Activated CD4-positive, alpha-beta T cell treated with anti-CD3 and anti-CD28 coated beads for 4 hours (primary cell): ENCODE measurements at regions not wholly inside any gene's neighbourhood (a gene's known extent, or its start where the extent isn't known, plus 50 kb on each side); places are given as distances from the start of the nearest gene placed in this dataset.
A peak's percentile ranks its signal among the peaks of the same experiment; 100 is the strongest.

Experiments used
- DNase-seq, 2 donors: peaks; one replicate each; pipeline ENCODE4 v3.0.0-alpha.2; 2020

DNA sequence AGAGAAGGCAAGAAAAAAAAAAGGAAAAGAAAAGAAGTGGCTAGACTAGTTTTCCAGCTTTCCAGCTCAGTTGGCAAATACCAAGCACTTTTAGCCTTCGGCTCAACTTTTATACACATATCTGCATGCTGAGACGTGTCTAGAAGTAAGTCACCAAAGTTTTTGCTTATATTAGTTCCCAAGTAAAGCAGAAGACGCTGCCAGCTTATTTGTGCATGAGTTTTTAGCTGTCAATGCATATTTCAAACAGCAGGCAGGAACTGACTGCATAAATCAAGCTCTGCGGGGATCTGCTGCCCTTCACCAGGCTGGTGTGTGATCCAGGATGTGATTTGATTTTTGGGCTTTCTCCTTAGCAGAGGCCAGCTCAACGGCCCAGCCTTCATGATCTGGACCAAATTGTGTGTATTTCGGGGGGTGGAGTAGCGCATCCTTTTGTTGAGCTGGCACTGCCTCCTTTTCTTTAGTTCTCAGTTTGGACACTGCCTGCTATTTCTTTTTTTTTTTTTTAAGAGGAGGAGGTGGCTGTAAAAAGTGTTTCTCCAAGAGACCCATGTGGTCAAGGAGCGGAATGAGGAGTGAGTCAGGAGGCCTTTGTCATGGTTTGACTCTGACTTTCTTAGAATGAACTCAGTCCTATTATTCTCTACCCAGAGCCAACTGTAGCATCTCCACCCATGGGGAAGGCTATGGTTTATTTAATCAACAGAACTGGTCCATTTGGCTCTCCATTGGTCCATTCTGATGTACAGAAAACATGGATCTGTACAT lies 162.6 kb upstream of the XYLT1 start:
- no peak for DNase-seq

DNA sequence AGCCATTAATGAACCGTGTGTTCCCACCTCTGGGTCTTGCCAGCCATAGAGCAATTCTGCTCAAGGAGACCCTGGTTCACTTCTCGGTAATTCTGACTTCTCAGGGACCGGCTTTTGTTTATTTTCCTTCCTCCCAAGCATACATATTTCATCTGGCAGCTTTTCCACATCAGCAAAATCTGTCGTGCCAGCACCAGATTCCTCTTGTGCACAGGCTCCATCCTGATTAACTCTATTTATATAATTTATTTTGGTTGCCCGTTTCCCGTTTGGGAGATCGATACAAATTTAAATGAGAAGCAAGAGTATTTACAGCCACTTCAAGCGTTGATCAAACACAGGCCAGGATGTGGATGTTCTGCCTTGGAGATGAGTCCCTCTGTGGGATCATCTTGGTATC lies 161.9 kb upstream of the XYLT1 start:
- no peak for DNase-seq

DNA sequence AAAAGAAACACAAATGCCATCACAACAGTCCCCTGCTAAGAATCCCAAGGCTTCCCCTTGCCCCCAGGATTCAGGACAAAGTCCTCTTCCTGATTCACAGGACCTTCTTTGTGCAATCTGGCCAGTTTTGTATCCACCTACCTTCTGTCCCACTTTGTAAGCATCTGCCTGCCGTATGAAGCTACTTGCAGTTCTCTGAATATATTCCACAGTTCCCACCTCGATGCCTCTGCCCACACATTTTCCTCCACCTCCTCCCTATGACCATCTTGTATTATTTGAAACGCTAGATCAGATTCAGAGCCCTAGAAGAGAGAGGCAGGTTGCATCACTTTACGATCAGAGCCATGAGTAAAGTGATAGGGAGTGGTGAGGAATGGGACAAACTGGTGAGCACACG lies 159.2 kb upstream of the XYLT1 start:
- no peak for DNase-seq

DNA sequence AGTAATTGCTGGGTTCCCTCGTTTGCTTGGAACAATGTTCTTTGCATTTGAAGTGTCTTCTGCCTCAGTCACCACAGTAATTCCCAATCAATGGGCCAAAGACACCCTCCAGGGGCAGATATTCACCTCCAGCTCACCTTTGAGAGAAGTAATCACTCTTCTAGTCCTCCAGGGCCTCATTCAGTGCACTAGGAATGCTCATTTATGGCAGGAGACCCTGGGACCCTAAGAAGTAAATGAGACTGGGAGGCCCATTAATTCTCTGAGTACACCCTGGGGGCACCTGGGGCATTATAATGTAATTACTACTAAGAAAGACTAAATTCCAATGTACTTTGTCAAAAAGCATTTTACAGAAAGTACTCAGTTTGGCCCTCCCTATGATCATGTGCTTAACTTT lies 158.2 kb upstream of the XYLT1 start:
- DNase-seq, result no peak

DNA sequence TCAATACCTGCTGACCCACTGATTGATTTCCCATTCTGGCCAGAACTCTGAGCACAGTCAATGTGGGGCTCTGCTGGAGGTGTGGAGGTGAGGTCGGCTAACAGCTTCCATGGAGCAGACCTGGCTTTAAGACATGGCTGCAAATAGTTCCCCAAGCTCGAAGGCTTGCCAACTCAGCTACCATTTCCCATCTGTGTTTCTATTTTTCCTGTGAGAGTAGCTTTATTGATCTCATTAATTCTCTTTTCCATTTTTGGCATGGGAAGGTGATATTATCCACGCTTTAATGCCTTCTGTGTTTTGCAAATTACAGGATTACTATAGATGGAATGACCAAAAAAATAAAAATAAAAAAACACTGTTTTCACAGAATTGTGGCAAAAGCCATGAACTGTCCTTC lies 151.6 kb upstream of the XYLT1 start:
- DNase-seq, result no peak

DNA sequence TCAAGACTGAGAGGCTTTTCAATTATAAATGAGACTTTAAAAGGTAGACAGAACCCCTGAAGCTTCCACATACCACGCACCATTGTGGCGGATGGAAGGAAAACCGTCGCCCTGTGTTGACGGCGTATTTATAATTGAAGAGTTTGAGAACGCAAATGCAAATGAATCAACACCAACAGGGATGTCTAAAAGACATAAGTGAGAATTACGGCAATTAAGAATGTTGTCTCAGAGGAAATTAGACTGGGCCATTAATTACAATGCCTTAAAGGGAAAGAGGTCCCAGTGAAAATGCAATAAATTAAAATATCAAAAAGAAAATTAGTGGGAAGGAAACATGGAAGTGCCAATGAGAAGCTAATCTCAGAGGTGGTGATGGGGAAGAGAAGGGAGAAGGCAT lies 148.5 kb upstream of the XYLT1 start:
- DNase-seq, result no peak

DNA sequence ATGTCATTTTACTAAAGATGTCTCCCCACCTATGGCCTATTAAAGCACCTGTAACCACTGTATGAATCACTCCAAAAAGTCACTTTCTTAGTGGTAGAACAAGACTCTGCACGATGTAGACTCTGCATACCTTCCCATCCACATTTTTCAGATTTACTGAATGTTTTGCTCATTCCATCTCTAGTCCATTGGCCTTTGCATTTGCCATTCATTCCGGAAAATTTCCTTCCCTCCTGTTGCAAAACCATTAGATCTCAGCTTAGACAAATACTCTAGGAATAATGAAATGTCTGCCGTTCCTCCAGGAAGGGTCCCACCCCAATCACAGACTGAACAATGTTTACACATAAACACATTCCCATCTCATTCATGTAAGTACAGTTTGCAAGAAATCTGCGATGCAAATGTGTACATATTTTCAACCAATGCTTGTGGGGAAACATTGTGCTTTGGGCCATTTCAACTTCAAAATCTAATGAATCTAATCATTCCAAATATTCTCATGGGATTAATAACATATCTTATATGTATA lies 146.3 kb upstream of the XYLT1 start:
- DNase-seq, result no peak

DNA sequence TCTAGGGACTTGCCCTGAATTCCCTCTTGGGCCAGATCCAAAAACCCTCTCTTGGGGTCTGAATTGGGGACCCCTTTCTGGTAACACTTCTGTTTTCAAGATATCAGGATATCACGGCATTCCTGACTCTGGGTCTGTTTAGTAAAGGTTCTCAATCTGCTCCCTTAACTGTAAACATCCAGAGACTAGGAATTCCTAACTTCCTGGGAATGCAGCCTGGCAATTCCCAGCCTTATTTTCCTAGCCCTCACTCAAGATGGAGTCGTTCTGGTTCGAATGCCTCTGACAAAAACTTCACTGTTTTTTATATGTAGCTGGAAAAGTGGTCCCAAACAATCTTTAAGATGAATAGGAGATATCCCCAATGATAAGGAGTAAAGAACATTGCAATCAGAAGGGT lies 141.6 kb upstream of the XYLT1 start:
- DNase-seq, result no peak

DNA sequence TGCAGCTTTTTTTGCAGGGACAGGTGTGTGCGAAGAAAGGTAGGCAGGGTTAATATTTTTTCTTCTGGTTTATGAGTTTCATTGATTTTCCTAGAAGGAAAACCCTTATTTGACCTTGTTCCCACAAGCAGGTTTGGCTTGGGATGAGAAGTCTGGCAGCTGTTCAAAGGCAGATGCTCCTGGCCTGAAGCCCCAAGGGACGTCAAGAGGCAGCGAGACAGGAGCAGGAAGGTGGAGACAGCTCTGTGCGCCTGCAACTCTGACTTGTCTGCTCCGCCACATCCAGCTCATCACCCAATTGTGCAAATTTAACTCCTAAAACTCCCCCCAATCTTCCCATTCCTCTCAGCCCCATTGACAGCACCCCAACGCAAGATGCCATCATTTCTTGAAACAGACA lies 136.8 kb upstream of the XYLT1 start:
- no peak for DNase-seq

DNA sequence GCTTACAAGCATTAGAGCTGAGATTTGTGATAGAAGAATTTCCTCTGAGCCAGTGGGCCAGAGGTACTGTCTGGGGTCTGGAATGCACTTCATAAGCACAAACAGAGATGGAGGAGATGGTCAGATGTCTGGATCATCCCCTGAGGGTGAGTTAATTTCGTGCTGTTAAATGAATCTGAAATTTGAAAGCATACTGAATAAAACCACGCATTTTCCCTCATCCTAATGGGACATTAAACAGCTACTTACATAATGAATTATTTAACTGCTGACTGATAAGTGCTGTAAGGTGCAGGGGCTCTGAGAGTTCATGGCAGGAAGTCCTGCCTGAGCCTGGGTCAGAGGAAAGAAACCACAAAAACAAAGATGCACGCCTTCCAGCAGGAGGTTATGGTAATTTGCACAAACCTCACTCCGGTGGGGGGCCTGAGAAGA lies 136.3 kb upstream of the XYLT1 start:
- no peak for DNase-seq

DNA sequence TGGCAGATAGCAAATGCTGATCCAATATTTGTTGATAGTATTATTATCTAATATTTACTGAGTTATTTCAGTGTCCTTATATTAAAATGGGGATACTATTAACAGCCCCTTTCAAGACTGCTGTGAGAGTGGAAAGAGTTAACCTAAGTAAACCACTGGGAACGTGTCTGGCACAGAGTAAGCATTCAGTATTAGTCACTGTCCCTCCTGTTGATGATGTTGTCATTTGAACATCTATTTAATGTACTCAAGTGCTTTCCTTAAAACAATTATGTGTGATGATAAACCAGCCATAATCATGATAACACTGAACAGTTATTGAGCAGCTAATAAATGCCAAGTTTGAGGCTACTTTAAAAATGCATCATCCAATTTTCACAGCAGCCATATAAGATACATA lies 135.7 kb upstream of the XYLT1 start:
- DNase-seq, result no peak

DNA sequence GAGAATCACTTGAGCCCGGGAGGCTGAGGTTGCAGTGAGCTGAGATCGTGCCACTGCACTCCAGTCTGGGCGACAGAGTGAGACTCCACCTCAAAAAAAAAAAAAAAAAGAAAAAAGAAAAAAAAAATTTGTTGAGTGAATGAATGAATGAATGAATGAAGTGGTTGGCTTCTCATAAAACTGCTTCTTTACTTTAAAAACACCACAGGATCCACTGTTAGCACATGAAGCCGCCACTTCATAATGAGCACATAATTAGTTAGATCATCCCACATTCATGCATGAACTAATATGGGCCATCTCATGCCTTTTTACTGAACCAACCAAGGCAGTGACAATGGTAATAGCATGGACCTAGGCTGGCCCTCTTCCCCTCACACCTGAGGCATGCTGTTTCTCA lies 135.0 kb upstream of the XYLT1 start:
- no peak for DNase-seq

DNA sequence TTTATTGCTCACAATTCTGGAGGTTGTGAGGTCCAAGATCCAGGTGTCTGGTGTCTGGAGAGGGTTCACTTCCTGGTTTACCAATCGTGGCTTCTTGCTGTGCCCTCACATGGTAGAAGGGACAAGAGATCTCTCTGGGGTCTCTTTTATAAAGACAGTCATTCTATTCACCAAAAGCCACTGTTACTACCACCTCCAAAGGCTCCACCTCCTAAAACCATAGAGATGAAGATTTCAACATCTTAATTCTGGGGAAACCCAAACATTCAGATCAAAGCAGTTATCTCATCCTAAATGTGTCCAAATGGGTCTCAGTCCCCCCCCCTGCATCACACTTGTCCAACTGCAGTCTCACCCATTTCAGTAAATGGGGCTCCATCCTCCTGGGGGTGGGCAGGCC lies 132.9 kb upstream of the XYLT1 start:
- no peak for DNase-seq

DNA sequence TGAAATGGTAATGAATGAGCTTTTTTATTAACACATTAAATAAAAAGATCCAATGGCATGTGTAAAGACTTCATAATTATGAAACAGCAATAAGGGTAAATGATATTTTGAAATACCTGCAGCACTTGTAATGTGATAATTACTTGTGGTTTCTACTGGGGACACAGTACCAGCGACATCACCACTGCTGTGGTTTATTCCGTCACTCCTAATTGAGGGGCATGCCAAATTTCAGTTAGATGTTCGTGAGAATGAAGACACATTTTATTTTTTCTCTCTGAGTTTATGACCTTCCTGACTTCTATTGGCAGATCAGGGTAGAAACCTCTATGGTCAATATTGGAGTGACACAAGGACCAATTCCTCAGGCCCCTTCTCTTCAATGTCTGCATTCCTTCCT lies 131.9 kb upstream of the XYLT1 start:
- no peak for DNase-seq

DNA sequence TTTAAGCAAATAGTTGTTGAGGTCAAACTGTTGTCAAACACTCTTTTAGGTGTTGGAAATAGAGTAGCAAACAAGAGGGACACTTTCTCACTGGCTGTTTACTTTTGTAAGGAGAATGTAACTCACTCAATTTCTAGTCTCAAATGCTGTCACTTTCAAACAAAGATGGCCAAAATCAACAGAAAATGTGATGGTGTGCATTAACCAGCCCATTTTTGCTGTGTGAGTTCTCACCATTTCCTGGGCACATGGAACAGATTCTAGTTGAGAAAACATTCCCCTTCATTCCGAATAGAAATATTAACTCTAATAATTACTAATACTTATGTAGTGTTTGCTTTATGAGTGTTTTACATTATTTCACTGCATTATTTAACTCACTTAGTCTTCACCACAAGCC lies 128.2 kb upstream of the XYLT1 start:
- DNase-seq, result no peak

DNA sequence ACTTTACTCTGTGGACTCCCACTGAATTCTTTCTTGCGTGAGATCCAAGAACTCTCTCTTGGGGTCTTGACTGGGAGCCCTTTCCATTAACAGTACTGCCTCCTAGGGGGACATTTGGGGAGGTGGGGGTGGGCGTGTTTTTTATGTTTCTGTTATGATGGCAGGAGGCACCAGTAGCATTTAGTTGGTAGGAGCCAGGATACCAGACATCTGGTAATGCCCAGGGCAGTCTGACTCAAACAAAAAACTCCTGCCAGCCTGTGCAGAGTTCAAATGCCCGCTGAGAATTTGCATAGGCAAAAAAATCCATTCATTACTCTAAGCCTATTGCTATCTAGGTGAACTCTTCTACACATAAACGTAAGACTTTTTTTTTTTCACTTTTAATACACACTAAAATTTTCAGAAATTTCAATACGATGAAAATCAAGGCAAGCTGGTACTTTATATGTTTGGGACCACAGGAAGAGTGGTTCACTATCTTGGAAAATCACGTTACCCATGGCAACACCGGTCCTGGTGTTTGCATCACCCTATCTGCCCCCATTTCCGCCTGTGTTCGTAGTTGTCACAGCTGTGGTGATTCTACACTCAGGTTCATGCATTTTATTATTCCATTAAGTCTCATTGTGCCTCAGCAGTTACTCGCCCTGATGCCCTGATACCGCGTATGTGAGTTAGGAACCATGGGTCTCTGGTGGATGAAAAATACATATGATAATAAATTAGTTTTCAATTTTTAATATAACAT lies 121.1 kb upstream of the XYLT1 start:
- DNase-seq, result peak in 1 of 2 donors; percentile 2

DNA sequence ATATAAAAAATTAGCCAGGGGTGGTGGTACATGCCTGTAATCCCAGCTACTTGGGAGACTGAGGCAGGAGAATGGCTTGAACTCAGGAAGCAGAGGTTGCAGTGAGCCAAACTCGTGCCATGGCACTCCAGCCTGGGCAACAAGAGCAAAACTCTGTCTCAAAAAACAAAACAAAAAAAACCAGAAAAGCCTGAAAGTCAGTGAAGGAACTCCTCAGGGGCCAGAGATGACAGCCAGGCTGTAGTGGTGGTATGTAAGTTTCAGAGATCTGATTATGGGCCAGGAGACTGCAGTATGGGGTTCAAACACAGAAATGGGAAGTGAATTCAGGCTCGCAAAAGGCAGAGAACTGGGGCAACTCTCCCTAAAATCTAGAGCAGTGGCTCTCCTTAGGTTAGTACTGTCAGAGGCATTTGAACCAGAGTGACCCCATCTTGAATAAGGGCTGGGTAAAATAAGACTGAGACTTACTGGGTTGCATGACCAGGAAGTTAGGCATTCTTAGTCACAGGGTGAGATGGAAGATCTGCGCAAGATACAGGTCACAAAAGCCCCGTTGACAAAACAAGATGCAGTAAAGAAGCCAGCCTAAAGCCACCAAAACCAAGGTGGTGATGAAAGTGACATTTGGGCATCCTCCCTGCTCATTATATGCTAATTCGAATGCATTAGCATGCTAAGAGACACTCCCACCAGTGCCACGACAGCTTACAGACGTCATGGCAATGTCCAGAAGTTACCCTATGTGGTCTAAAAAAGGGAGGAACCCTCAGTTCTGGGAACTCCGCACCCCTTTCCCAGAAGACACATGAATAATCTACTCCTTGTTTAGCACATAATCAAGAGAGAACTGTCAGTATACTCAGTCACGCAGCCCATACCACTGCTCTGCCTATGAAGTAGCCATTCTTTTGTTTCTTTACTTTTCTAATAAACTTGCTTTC lies 120.2 kb upstream of the XYLT1 start:
- DNase-seq, result peak; percentile 27 to 45

DNA sequence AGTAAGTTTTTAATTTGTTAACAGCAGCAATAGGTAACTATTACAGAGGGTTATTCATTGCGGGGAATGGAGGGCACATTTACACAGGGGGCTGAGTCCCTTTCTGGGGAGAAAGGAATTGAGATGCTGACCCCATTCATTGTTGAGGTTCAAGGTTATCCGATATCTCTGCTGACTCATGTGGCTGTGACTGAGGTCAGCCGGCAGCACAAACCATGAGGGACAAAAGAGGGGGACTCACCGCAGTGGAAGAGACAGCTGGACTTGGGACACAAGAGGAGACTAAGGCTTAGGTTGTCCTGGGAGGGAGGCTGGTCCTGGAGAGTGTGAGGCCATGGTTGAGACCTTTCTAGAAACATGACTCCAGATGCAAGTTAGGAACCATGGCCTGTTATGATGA lies 119.1 kb upstream of the XYLT1 start:
- DNase-seq, result no peak

DNA sequence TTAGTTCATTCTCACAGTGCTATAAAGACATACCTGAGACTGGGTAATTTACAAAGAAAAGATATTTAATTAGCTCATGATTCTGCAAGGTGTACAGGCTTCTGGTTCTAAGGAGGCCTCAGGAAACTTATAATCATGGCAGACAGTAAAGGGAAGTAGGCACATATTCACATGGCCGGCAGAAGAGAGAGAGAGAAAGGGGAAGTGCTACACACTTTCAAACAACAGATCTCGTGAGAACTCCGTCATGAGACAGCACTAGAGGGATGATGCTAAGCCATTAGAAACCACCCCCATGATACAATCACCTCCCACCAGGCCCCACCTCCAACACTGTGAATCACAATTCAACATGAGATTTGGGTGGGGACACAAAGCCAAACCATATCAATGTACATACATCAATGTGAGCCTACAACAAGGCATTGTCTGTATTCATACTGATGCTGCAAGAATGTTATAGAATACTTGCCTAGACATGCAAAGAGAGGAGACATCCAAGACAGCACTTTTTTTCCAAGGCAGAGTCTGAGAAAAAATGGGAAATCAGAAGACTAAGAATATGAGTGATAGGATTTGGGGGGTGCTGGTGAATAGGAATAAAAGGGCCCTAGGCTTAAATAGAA lies 114.8 kb upstream of the XYLT1 start:
- DNase-seq, result no peak

DNA sequence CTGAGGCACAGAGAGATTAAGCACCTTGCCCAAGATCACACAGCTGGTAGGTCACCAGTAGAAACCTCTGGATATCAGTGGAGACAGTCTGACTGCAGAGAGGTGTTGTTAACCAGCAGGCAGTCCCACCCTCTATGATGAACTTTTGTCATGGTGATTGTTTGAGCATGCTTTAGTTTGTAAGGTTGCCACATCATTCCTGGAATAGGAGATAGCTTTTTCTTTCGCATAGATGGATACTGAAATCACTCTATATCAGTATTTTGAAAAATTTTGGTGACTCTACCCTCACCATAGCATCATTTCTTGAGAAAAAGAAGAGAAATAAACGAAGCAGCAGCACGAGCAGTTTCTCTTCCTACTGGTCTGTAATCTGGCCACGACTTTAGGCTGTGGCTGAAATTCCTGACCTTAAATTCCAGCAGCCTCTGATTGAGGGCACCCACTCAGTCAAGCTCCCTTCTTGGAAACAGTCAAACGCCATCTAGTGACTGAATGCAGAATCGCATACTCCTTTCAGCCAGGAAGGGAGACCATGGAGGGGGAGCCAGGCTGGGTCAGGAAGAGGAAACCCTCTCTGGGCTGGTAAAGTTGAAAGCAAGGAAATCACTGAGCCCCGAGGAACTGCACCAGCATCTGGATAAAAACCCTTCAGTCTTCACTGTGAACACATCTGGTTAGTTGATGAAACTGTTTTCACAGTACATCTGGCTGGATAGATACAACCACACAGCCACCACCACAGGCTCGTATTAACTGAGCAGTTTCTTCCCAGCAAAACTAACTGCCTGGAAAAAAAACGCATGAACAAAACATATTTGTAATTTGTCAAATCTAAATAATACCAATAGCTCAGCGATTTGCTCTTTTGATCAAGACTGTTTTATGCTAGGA lies 108.5 kb upstream of the XYLT1 start:
- peak; percentile 41 to 66 for DNase-seq

DNA sequence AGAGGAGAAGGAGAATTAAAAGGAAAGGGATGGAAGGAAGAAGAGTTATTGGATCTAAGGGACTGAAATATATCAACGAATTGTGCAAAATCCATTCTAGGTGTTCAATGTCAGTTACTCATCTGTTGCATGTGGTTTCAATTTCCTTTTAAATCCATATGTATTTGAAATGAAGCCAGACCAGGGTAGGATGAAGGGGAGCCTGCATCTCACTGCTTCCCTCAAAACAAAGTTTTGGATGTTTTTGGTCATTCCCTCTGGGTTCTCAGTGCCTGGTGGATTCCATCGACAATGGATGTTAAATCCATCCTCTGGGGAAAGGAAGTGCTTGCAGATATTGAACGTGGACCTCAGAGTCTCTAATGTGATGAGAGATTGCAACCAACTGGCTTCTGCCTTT lies 103.5 kb upstream of the XYLT1 start:
- no peak for DNase-seq

DNA sequence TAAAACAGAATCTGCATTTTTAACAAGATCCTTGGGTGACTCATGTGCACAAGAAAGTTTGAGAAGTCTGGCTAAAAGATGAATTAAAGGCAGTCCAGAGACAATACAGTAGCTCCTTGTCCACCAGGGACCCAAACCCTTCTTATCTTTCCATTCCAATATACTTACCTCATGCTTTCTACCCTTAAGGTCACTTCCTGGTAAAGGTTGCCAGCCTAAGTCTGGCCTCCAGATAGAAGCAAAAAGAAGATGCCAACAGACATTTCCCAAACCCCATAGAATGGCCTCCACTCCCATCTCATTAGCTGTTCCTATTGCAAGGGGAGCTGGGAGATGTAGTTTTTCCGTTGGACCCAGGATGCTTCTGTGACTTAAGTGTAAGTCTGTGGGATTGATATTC lies 101.4 kb upstream of the XYLT1 start:
- no peak for DNase-seq
